SKM-1 treated with dmso at 0.1 percent for 144 hours (cell line): ENCODE measurements at regions not wholly inside any gene's neighbourhood (a gene's known extent, or its start where the extent isn't known, plus 50 kb on each side); places are given as distances from the start of the nearest gene placed in this dataset.
"Not testable (repeated sequence)": the region's sequence is repeated elsewhere in the genome, so short reads cannot be mapped to it uniquely, and the experiment has no call there.

Experiments used
- DNase-seq: peaks from one replicate; lab custom pipeline; 2025; ENCODE audit not compliant: unreplicated experiment; lab: John Stamatoyannopoulos, UW

DNA sequence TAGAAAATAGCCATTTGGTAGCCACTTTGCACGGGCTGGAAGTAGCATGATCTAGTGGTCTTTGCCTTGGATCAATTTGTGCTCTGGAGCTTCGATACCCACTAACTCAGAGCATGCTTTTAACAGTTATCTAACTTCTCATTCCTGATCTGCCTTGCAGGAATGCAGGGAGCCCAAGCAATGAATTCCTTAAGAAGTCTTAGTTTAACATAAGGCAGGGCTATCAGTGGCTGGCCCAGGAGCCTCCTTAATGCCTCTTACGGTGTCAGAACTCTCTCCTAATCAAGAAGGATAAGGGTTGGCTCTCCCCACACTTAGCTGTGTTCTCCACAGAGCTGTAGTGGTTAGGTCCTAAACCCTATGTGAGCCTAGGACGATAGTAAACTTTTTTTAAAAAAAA, 95.8 kb upstream of the TBCA start:
- no peak for DNase-seq

DNA sequence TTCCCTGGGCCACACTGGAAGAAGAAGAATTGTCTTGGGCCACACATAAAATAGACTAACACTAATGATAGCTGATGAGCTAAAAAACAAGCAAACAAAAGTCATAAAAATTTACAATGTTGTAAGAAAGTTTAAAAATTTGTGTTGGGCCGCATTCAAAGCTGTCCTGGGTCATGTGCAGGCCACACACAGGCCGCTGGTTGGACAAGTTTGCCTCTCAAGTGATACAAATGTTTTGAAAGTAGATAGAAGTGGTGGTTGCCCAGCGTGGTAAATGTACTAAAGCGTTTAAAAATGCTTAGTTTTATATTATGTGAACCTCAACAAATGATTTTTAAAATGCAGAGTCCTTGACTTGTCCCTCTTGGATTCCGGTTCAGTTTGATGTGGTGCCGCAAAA, 94.9 kb upstream of the TBCA start:
- no peak for DNase-seq

DNA sequence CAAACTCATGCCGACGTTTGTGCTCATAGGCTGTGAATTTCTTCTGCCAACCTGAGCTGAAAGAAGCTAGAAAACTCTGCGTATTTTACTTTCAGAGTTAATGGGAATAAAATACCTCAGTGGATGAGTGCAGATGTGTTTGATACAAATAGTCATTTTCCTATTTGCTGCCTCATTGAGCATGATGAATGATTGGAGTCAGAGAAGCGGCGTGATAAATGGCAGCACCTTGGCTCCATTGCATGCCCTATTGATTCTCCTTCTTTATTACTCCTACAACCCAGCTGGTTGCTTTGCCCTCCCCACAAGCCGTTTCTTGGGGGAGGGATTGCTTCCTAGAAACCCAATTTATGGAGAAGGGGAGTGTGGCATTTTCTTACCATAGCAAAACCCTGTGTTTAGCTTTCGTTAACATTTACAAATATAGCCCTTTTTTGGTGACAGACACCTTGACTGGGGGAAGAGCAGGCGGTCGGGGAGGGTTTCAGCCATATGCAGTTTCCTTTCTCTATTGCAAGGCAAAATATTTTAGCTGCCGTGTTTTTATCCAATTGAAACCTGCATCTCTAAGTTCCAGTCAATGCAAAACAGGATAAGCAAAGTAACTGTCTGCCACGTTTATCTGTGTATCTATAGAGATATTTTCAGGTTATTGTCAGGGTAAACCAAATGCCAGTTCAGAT, 93.1 kb upstream of the TBCA start:
- no peak for DNase-seq

DNA sequence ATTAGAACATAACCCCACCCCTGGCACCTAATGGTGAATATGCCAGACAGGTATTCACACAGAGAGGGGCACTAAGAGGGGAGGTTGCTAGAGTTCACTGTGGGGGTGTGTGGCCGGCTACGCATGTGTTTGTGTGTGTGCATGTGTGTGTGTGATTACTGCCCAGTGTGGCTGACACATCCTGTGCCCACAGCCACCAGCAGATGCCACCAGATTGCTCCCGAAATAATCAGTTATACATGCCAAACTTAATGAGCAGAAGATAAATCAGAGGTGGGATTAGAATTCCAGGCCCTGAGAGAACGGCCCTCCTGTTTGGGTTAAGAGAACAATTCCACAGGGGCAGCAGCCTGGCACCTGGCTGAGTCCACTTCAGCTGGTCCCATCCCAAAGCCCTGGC, 91.8 kb upstream of the TBCA start:
- DNase-seq = no peak

DNA sequence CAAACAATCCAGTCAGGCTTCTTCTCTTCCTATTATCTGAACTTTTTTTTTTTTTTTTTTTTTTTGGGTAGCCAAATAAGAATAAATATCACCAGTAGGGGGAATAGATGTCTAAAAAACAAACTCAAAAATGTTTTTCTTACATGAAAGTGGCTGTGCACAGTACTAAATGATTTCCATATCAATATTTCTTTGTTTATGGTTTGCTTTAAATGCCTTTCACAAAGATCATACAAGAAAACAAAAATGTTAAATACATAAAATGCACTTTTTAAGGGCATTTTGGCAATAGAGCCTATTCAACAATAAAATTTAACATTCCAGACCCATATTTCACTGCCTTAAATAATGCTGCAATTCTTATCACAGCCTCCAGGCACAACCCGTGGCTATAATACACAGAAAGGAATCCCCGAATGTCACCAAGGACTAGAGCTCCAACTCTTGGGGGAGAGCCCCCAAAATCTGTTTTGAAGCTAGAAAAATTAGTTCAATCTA, 91.1 kb upstream of the TBCA start:
- peak; percentile 10 for DNase-seq

DNA sequence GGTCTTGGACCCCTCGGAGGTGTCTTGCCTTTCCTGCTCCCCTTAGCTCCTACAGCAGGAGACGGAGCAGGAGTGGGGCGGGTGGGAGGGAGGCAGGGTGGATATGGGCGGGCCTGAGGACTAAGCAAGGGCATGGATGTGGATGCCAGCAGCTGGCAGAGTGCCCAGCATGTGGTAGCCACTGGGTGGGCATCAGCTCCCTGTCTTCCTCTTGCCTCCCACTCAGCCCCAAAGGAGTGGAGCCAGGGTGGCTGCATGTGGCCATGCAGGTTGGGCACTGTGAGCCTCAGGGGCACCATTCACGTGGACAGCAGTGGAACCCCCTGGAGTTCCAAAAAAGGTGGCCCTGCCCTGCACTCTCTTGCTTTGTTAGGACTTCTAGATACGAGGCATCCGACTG, 90.1 kb upstream of the TBCA start:
- no peak for DNase-seq

DNA sequence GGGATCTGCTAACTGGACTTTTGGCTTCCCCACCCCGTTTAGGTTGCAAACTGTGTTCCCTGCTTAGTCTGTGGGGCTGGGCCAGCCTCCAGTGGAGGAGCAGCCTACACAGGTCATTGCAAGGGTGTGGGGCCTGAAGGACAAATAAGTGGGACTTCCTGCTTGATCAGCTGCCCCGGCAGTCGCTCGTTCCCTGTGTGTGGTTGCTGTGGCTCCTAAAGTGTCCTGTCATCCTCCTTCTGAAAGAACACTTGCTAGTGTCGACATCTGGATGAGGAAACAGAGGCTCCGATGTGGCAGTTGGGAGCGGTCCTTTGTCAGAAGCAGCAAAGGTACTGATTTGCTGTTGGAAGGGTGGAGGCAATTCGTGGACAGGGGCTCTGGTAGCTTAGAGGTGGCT, 88.9 kb upstream of the TBCA start:
- peak; percentile 91 for DNase-seq

DNA sequence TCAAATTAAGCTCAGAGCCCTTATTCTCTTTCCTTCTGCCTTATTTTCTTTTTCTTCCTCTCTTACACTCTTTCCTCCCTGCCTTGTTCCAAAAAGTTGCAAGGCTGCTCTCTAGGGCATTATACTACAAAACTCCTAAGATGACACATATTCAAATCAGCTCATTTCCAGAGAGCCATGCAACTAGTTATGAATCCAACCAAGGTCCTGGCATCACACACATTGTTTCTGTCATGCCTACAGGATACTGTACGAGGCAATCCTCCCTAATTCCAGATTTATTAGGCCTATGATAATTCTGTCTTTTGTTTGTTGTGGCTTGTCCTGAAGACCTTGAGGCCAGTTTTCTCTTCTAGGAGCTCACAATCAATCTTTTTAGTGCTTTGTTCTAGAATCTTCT, 87.0 kb upstream of the TBCA start:
- DNase-seq = no peak

DNA sequence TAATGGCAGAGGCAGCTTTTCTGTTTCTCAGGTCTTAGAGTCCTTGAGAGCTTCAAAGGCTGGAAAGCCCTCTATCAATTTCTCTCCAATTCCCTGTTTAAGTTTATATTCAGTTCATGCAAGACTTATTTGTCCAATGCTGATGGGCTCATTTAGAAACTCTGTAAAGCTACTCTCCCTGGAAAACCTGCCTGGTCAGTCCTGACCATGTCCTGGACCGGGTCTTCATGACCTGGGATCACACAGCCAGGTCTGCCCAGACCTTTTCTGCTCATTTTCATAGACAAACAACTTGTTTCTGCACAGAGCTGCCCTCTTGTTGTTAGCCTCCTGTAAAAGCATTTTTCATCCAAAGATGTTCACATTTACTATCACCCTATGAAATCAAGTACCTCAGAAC, 85.4 kb upstream of the TBCA start:
- DNase-seq = no peak

DNA sequence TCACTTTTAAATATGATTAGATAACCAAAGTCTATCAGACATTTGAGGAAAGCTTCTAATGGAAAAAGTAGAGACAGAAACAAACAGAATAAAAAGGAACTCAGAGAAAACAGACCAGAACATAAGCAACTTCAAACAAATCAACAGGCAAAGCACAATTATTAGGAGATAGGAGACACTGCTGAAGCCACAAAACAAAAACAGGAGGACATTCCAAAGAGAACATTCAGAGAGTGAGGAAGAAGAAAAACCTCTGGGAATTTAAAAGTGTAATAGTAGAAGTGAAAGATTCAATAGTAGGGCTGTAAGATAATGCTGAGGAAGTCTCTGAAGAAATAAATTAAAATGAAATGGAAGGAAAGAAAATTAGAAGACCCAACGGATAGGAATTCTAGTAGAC, 83.2 kb upstream of the TBCA start:
- no peak for DNase-seq

DNA sequence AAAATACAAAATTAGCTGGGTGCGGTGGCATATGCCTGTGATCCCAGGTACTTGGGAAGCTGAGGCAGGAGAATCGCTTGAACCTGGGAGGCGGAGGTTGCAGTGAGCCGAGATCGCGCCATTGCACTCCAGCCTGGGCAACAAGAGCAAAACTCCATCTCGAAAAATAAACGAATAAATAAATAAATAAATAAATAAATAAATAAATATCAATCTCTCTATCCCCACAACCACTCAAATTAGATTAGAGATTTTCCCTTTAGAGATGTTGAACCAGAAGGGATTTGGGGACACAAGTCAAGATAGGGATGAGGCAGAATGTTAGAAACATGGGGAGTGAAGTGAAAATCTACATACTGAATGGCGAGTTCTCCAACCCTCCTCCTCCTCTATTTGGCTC, 82.5 kb upstream of the TBCA start:
- not testable (repeated sequence) for DNase-seq

DNA sequence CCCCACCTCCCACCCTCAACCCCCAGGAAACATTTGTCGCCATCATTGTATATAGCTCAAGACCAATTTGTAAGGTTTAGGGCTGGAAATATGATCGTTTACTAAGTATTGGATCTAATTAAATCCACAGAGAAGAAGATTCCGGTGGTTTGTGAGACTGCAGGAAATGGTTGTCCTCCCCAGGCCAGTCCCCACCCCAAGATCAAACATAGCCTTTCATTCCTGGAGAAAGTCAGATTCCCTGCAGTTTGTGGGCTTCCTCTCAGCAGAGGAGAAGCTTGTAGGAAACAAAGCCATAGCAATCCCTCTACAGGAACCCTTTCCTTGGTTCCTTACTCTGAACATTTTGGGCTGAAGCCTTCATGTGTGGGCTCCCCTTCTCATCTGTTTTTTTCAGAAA, 79.2 kb upstream of the TBCA start:
- DNase-seq = no peak

DNA sequence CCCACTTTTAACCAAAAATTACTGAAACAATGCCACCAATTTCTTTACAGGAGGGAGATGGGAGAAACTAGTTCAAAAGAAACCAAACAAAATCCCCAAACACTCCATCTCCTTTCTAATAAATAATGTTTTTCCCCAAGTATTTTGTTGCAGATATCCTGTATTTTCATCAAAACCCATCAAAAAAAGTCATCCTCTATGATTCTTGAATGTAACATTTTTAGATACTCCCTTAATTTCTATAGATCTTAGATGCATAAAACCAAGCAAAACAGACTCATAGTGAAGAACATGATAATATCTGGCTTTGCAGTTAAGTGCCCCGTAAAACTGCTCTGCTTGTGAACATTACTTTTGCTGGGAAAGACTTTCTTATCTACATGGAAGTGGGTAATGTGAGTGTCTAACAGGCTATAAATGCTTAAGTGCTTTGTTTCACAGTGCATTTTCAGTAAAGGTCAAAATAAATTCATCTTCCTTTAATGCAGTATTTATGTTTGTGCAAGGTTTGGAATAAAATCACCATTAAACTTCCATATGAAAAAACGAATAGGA, 77.3 kb upstream of the TBCA start:
- DNase-seq = no peak

DNA sequence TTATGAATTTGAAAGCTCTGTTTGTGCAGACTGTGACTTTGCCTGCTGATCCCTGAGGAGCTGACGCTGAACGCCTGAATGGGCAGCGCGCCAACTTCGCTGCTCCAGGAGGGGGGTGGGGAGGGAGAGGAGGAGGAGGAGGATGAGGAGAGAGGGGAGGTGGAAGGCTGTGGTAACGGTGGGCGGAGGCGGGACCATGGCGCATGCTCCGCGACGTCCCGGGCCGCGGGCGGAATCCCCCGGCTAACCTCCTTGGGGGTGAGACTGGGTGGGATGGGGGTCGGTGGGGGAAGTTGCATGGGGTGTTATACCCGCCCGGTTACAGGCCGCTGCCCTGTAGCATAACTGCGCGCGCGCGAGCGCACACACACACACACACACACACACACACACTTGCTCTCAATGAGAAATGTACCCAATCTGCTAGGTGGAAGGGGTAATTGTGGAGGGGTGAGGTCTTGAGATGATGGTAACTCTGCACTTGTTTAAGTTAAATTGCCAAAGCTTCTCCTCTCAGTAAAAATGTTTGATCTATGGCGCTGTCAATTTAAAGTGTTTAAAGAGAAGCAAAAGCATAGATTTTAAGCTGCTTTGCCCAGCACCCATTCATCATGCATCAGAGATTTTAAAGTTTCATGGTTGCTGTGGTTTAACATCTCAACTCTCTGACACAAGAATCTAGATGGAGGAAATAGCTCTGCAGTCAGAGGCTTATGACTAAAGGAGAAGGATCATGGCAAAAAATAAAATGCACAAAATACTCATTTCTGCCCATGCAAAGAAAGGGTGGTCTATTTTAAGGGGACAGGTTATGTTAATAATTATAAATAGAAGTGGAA, 76.6 kb upstream of the TBCA start:
- no peak for DNase-seq

DNA sequence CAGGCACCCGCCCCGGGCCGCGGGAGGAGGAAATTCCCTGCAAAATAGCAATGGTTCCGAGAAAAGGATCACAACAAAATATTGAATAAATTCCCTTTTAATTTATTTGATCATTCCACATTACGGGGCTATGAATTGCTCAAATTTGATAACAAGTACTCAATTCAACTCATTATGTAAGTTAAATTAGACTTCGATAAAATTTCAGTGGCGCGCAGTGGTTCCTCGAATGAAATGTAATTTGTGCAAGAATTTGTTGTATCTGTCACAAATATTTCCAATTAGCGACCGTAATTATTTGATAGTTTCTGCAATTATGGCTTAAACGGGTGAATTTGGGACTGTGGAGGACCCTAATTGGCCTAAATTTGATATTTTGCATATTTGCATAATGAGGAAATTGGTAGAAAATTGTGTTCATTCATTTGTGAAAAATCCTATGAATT, 76.0 kb upstream of the TBCA start:
- DNase-seq = no peak

DNA sequence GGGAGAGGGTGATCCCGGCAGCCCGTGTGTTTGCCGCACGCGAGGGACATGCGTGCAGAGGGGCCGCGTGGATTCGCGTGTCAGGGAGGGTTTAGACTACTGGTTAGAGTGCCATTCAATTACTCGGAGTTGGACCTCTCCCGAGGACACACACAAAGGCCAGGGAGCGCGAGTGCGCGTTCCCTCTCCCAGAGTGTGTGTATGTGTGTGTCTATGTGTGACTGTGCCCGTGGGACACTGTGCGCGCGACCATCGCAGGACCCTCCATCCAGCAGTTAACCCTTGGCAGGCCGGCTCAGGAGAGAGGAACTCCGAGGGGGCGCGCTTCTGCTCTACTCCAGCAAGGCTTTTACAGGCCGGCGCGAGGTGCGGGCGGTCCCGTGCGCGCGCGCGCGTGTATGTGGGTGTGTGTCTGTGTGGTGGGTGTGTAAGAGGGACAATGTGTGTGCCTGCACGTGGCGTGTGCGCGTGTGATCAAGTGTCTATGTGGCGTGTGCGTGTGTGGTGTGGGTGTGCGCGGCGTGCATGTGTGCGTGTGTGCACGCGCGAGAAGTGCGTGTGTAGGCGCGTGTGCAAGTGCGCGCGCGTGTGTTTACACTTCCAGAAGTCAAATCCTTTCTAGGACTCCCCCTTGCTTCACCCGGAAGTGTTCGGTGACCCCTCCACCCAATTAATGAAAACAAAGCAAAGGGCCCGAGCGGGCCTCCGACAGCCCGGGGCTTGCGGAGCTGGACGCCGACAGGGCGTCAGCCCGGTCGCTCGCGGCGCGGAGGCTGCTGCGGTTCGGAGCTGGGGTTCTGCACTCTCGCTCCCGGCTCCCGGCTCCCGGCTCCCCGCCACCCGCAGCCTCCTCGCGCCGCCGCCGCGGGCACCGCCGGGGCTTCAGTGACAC, 75.3 kb upstream of the TBCA start:
- DNase-seq = no peak

DNA sequence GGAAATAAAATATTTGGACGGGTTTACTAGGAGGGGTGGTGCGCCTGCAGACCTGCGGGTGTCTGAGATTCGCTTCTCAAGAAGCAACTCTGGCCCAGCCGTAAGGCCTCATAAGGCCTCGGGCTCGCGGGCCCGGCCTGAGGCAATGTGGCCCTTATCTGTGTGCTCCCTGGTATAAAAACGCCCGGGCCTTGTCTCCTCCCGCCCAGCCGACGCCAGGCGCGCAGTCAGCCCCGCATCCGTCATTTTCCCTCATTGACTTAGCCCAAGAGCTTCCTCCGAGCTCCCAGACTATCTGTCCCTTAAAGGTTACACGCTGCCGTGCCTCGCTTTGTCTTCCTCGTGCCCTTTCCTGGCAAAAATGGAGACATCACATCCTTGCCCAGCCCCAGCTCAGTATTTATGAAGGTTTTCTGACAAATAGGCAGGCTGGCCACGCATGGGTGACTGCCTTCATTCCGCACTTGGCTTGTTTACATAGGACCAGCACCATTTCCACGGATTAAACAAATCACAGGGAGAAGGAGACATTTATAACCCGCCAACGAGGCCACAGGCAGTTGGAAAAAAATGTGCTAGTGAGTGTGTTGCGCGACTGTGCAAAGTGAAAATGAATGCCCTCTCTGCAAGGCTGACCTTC, 74.5 kb upstream of the TBCA start:
- no peak for DNase-seq

DNA sequence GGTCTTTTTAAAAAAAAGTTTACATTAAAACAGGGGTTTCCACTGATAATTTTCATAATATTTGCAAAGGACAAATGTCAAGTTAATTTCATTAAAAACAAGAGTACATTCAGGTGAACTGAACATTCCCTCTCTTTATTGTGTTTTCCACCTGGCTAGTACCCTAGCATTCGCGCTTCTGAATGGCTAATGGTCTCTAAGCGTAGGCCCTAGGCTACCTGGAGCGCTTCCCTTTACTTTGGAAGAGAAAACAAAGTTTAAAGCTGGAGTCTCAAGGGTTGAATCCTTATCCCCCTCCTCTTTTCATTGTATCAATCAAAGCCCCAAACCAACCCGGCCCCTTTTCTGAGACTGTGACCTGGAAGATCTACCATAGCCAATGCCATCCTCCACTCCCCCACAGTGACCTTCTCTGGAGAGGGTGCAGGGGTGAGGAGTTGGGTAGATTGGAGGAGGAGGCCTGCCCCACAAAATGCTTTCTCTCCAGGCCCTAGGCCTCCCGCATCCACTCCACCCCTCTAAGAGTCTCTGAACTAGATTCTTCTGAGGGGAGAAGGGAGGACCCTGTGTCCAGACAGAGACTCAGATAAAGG, 73.3 kb upstream of the TBCA start:
- DNase-seq = no peak

DNA sequence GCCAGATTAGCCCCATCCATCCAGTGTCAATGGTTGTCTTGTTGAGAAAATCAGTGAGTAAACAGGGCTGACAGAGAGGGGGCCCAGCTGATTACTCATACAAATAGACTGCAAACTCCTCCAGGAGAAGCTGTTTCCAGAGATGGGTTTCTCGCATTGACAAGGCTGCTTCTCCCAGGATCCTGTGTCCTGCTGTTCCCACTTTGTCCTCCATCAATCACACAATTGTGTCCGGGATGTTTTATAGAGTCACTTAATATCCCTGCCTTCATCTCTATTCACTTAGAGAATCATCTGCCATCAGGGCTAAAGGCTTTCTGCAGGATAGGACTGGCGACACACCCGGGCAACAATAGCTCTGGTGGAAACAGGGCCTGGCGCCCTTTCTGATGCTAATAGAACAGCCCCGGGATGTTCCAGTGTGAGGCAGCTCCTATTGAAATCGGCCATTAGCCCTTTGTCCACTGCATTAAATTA, 71.7 kb upstream of the TBCA start:
- DNase-seq = no peak

DNA sequence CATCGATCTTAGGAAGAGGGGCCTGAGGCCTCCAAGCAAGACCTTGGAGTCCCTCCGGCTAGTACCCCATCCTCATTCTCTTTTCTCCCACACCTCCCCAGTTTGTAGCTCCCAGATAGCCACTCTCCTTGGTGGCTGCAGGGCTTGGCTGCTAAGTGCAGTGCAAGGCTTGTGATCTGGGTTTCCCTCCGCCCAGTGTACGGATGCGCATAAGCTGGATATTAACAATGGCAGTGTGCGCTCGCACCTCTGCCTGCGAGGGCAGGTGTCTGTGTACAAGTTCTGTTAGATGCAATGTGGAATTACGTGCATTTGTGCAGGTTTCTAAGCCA, 71.0 kb upstream of the TBCA start:
- no peak for DNase-seq
